ENCODE measurements at regions not wholly inside any gene's neighbourhood (a gene's known extent, or its start where the extent isn't known, plus 50 kb on each side); places are given as distances from the start of the nearest gene placed in this dataset.

GRCh38 chr10:130463104-130463875, 327.1 kb downstream of the GLRX3 start:
- TF ChIP-seq GATA3 (IDR thresholded peaks at IDR 0.05; ENCODE audit: low read depth, low read length) (no peak), GATA2 (IDR thresholded peaks at IDR 0.05; ENCODE audit: low read depth, low read length) (no peak)

GRCh38 chr10:130463876-130464364, 327.7 kb downstream of the GLRX3 start:
- no peak for TF ChIP-seq GATA3 (IDR thresholded peaks at IDR 0.05; ENCODE audit: low read depth, low read length)
- no peak for TF ChIP-seq GATA2 (IDR thresholded peaks at IDR 0.05; ENCODE audit: low read depth, low read length)

GRCh38 chr10:130464426-130464825, 328.2 kb downstream of the GLRX3 start:
- TF ChIP-seq GATA3 (IDR thresholded peaks at IDR 0.05; ENCODE audit: low read depth, low read length): no peak
- no peak for TF ChIP-seq GATA2 (IDR thresholded peaks at IDR 0.05; ENCODE audit: low read depth, low read length)

DNA sequence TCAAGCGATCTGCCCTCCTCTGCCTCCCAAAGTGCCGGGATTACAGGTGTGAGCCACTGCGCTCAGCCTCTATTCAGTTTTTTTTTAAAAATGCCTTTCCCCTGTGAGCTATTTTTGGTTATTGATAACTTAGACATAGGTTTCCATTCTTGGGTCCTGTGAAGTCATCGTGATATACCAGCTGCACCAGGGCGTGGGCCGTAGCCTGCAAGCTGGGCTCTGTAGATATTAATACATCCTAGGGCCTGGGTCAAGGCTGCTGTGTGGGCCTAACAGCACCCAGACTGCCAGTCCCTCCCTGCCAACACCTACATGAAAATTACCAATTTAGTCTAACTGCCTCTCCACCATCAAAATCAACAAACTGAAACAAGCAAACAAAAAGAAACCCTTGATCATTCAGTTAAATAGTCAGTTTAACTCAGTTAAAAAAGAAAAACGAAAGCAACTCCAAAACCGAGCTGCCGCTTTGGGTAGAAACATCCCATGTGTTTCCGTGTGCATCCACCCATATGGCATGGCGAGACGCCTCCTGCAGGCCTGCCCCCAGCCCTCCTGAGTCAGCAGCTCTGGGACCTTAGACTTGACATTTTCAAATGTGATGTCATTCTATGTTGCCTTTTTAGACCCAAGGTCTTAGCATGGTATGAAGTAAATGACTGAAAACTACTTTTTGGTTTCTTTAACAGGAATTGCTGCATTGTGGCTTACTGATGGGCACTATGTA, 330.2 kb downstream of the GLRX3 start:
- TF ChIP-seq GATA2 (IDR thresholded peaks at IDR 0.05; ENCODE audit: low read depth, low read length) (no peak), GATA3 (IDR thresholded peaks at IDR 0.05; ENCODE audit: low read depth, low read length) (no peak)

DNA sequence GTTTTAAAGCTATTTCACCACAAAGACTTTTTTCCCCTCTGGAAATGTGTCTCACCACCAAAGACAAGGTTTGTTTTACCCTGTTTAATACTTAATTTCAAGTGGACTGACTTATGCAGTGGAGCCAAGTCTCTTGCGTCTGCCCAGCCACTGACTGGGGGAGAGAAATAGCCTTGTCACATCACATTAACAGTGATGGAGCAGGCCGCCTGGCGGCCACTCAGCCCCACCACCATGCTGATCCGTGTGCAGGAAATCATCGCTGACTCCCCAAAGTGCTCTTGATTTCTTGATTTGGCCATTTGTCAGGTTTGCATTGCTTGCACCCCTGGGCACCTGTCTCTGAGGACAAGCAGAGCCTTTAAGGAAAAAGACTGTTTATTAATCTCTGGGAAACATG, 334.1 kb downstream of the GLRX3 start:
- TF ChIP-seq GATA2 (IDR thresholded peaks at IDR 0.05; ENCODE audit: low read depth, low read length): no peak
- no peak for TF ChIP-seq GATA3 (IDR thresholded peaks at IDR 0.05; ENCODE audit: low read depth, low read length)

DNA sequence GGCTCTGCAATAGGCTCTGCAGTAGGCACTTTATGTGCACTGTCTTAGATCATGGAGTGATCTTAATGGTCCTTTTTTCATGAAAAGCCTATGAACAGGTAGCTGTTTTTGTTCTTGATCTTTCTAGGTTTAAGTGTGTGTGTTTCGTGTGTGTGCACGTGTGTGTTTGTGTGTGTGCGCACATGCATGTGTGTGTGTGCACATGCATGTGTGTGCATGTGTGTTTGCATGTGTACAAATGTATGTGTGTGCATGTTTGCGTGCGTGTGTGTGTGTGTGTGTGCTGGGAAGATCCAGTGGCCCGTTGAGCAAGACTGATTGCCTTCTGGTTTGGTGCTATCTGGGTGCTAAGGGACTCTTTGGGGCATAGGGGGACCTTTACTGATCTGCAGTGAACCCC, 334.8 kb downstream of the GLRX3 start:
- TF ChIP-seq GATA2 (IDR thresholded peaks at IDR 0.05; ENCODE audit: low read depth, low read length) (no peak), GATA3 (IDR thresholded peaks at IDR 0.05; ENCODE audit: low read depth, low read length) (no peak)

DNA sequence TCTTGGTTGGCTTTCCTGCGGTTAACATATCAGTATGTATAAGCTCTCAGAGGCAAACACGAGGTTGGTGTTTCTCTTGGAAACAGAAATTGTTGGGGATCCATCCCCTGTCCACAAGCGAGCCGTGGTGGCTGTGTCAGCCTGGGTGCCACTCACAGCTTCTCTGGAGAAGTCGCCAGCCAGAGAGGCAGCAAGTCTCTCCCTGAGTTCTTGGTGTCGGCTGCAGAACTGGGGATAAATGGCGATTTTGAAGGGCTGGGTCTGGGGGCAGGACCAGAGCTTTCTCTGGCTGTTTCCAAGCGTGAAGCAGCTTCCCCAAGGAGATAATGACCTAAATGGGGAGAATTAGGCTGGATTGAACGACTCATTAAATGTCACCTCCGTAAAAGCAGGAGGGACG, 335.3 kb downstream of the GLRX3 start:
- no peak for TF ChIP-seq GATA2 (IDR thresholded peaks at IDR 0.05; ENCODE audit: low read depth, low read length)
- TF ChIP-seq GATA3 (IDR thresholded peaks at IDR 0.05; ENCODE audit: low read depth, low read length): no peak

- TF ChIP-seq GATA2 (IDR thresholded peaks at IDR 0.05; ENCODE audit: low read depth, low read length) (no peak), GATA3 (IDR thresholded peaks at IDR 0.05; ENCODE audit: low read depth, low read length) (no peak)
Measured at GRCh38 chr10:130472236-130472635, 336.0 kb downstream of the GLRX3 start.

DNA sequence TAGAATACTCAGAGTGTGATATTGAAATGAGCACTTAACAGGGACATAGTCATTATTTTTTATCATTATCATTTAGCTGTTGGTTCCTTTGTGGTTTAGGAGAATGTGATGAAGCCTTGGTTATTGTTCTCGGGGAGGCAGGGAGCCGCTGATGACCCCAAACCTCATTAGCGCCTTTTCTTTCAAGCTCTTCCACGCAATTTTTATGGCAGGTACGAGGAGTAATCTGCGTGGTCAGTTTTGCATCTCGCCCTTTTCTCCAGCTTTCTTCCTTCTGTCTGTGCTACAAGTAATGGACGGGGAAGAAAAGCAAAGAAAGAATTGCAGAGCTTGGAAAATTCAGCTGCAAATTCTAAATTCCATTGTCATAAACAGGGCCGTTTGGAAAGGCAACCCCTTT, 338.4 kb downstream of the GLRX3 start:
- no peak for TF ChIP-seq GATA2 (IDR thresholded peaks at IDR 0.05; ENCODE audit: low read depth, low read length)
- no peak for TF ChIP-seq GATA3 (IDR thresholded peaks at IDR 0.05; ENCODE audit: low read depth, low read length)

DNA sequence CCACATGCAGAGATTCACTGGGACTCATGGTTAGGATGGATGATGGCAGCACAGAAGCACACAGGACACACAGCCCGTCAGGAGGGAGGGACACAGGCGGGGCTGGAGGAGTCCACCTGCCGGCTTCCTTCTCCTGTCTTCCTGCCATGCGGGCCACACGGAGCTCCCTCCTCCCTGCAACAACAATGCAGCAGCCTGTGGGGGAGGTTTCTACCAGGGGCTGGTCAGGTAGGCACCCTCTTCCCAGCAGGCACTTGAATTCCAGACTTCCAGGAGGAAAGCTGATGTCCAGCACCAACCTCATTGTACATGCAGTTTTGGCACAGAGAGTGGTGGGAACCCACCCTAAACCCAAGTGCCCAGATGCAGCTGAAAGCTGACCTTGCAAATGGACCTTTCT, 341.2 kb downstream of the GLRX3 start:
- TF ChIP-seq GATA2 (IDR thresholded peaks at IDR 0.05; ENCODE audit: low read depth, low read length) (no peak), GATA3 (IDR thresholded peaks at IDR 0.05; ENCODE audit: low read depth, low read length) (no peak)

- TF ChIP-seq GATA3 (IDR thresholded peaks at IDR 0.05; ENCODE audit: low read depth, low read length): no peak
- no peak for TF ChIP-seq GATA2 (IDR thresholded peaks at IDR 0.05; ENCODE audit: low read depth, low read length)
Measured at GRCh38 chr10:130479146-130479545, 343.0 kb downstream of the GLRX3 start.

GRCh38 chr10:130479926-130480325, 343.7 kb downstream of the GLRX3 start:
- TF ChIP-seq GATA2 (IDR thresholded peaks at IDR 0.05; ENCODE audit: low read depth, low read length) (no peak), GATA3 (IDR thresholded peaks at IDR 0.05; ENCODE audit: low read depth, low read length) (no peak)

GRCh38 chr10:130480491-130480890, 344.3 kb downstream of the GLRX3 start:
- TF ChIP-seq GATA2 (IDR thresholded peaks at IDR 0.05; ENCODE audit: low read depth, low read length) (no peak), GATA3 (IDR thresholded peaks at IDR 0.05; ENCODE audit: low read depth, low read length) (no peak)

DNA sequence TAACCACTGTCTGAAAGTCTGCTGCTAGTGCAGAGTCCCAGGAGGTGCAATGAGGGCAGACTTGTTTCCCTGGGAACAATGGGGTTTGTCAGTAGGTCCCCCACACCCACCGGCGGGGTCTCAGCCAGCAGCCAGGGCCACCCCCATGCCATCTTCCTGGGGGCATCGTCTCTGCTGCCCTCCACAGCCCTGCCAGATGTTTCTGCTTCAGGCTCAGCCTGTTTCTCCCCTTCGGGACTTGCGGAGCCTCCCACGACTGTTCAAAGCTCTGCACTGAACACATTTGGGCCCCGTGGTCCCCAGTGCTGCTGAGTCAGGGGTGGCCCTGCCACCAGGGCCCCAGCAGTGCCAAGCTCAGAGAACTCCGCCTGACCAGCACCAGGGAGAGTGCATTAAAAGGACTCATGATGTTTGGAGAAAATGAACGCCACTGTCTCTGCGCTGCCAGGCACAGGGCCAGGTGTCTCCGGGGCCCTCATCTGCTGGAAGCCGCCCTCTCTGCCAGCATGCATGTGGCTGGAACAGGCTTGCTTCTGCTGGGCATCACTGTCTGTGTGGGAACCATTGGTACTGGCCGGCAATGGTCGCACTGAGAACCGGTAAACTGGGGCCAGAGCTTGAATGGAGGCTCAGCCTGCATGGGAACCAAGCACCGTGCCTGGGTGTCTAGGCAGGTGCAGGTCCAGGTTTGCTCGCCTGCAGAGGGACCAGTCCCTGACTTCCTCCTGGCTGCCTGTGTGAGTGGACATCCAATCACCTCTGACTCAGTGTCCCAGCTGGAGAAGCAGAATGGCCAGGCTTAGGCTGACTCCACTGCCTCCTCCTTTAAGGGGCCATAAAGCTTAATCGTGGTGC, 345.1 kb downstream of the GLRX3 start:
- TF ChIP-seq GATA2 (IDR thresholded peaks at IDR 0.05; ENCODE audit: low read depth, low read length): no peak
- no peak for TF ChIP-seq GATA3 (IDR thresholded peaks at IDR 0.05; ENCODE audit: low read depth, low read length)

Measured in SH-SY5Y (cell line).